Activated CD8-positive, alpha-beta memory T cell treated with anti-CD3 and anti-CD28 coated beads for 24 hours (primary cell): ENCODE measurements at regions not wholly inside any gene's neighbourhood (a gene's known extent, or its start where the extent isn't known, plus 50 kb on each side); places are given as distances from the start of the nearest gene placed in this dataset.
A peak's percentile ranks its signal among the peaks of the same experiment; 100 is the strongest.

Experiments
- DNase-seq: peaks from one replicate; pipeline ENCODE4 v3.0.0-alpha.2; 2020

DNA sequence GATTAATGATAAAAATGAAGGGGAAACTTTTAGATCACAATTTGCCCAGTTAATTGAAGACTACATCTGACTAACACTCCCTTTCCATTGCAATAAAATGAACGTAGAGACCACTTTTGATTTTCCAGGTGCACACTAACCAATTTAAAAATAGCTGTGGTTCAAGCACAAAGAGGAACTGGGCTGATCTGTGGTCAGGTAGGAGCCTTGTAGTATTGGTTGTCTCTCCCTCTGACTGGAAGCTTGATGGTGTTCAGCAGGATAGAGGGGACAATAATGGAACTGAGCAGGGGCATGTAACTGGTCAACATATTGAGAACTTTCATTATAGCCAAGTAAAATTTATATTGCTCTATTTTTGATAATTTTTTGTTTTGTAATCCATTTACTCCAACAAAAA lies 886.8 kb upstream of the SEMA6A start:
- DNase-seq: no peak

DNA sequence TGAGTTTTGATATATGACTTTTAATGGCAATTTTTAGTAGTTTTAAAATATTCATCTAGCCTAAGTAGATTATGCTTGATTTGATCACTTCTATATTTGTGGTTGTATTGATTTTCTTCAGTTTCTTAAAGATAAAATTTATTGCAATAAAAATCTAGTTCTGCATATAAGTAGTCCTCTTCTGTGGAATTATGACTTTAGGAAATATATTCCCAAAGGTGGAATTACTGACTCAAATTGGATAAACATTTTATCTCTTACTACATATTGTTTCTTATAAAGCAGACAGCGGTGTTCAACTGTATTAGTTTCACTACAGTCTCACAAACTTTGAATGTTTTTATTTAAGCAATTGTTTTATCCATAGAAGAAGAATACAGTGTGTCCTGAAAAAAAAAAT lies 883.0 kb upstream of the SEMA6A start:
- DNase-seq: no peak

- no peak for DNase-seq
Observed at GRCh38 chr5:117456866-117457470, 882.3 kb upstream of the SEMA6A start.

- no peak for DNase-seq
Observed at GRCh38 chr5:117455236-117456233, 880.9 kb upstream of the SEMA6A start.

DNA sequence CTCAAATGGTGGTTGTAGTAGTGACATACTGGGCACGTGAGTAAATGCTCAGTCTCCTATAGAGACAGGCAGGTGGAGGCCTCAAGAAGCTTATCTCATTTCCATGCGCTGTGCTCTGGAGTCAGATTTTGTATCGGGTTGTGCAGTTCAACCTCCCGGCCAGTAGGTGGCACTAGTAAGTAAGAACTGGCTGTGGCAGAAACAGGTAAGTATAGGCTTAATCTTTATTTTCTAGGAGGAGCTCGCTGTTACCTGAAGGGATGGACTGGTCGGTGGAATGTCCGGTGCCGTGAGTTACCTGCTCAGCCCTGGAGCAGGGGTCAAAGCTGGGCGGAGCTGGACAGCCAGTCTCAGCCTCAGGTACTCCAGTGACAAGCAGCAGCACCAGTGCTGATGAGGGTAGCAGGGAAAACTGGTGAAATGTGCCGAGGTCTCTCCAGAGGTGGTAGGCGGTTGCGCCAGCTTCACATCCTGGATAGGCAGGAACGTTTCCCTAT lies 880.1 kb upstream of the SEMA6A start:
- DNase-seq: peak; percentile 69

DNA sequence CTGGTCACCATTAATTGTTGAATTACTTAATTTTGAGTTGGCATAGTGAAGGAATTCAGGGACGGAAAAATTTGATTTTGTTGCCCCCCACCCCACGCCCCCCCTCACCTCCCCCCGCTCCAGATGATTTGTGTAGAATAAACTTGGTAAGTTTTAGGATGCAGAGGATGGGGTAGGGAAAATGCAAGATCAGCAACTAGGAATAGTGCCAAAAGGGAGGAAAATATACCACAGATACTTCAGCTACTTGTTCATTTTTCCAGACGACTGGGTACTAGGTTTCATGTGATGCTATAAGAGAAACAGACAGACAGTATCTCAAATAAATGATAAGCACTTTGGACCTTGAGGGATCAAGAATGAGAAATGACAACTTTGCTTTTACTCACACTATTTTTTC lies 862.2 kb upstream of the SEMA6A start:
- DNase-seq: no peak

- no peak for DNase-seq
Observed at GRCh38 chr5:117435203-117435602, 860.6 kb upstream of the SEMA6A start.

- no peak for DNase-seq
Observed at GRCh38 chr5:117434254-117434653, 859.6 kb upstream of the SEMA6A start.

DNA sequence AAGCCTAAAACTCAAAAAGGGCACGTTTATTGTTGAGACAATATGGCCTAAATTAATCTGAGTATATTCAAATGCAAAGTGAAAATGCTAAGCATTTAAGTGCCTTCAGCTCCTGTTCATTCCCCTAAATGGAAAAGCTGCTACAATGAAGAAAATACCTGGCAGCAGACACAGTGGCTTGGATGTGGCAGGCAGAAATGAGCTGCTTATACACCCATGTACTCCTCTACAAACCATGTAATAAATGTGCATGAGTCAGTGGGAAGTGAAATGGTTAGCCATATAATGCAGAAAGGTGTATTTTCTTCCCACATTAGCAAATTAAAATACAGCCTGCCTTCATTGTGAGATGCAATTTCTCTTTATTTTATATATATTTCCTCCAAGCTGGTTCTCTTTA lies 859.2 kb upstream of the SEMA6A start:
- DNase-seq: no peak

- DNase-seq: no peak
Observed at GRCh38 chr5:117431091-117431490, 856.5 kb upstream of the SEMA6A start.

GRCh38 chr5:117425163-117425562 lies 850.5 kb upstream of the SEMA6A start:
- no peak for DNase-seq

DNA sequence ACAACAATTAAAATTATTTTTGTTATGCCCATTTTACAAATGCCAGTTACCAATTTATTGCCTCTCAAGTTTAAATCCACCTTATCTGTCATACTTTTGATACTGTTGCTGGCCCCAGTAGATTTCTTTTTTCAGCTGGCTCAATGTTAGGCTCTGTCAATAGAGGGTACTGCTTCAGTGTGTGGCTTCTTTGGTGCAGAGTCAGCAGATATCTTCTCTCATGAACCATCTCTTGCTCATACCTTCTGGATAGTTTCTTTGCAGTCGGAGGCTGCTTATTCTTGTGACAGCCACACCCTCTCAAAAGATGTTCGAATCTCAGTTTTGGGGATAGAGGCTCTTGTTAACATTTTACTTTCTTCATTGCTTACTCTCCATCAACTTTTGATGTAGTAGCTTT lies 849.9 kb upstream of the SEMA6A start:
- DNase-seq: no peak

GRCh38 chr5:117417501-117417900 lies 842.9 kb upstream of the SEMA6A start:
- no peak for DNase-seq

- DNase-seq: no peak
Observed at GRCh38 chr5:117414926-117415325, 840.3 kb upstream of the SEMA6A start.

- no peak for DNase-seq
Observed at GRCh38 chr5:117411701-117412100, 837.1 kb upstream of the SEMA6A start.

DNA sequence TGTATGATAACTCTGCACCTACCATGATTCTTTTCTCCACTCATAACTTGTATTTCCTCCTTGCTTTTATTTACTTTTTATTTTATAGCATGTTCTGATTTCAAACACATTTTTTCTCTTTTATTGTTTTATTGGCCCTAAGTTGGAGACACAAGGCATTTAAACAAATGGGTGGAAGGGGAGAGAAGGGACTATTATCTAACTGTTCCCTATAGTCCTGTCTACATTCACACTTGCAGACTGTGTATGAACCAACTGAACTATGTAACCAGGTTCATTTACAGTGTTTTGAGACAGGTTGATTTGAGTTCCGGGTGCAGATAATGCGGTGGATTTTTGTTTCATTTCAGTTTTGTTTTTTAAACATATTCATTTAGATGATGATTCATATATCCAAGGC lies 830.6 kb upstream of the SEMA6A start:
- DNase-seq: no peak

DNA sequence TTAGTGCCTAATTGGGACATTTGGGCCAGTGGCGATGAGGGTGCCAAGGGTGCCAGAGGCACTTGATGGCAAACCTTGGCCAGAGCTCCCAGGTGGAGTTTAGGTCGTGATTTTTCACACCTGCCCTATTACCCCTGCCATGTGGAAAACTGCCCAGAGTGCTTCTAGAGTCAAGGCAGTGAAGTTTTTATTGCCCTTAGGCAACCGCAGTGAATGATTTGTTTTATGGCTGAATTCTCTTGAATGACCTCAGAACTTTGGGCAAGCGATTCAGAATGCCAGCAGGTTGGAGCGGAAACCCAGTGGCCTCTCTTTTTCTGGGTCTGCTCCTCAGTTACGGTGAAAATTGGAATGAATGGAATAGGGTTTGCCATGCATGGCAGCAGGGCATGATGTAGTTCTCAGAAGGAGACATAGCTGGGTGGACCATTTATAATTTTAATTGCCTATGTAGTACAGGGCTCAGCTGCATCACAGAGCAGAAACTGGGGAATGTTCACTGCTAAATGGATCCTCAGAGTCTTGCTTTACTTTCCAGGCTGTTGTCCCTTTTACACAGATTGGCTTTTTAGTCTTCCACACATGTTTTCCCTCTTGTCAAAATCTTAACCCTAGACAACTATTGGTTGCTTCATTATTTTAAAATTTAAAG lies 820.0 kb upstream of the SEMA6A start:
- no peak for DNase-seq

DNA sequence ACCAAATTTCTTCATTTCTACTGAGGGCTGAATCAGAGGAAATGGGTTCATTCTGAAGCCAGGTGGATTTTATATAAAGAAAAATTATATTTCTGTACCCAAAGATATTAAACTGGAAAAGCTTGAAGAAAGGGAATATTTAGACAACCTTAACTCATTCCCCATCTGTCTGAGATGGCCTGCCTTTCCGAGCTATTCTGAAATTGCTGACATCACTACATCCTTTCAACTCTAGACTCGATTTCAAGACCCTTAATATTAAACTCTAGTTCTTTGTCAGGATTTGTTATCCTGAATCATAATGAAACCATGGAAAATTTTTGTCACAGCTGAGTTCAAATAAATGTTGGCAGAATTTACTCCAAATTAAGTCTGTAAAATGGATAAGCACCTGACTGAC lies 818.5 kb upstream of the SEMA6A start:
- no peak for DNase-seq

DNA sequence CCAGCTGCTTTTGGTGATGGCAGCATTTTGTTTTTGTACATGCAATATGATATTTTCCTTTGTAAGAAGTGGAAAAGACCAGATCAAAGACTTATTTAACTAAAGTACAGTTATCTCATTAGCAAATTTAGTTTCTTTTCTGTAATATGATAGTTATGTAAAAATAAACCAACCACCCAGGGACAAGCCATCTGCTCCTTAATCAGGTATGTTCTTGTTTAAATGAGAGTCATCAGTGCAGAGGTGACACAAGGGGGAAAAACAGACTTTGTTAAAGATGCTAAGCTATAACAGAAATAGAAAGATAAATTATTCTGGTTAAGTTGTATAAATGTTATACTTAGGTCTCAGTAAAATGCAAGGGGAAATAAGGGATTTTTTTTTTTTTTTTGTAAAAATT lies 805.7 kb upstream of the SEMA6A start:
- DNase-seq: no peak

DNA sequence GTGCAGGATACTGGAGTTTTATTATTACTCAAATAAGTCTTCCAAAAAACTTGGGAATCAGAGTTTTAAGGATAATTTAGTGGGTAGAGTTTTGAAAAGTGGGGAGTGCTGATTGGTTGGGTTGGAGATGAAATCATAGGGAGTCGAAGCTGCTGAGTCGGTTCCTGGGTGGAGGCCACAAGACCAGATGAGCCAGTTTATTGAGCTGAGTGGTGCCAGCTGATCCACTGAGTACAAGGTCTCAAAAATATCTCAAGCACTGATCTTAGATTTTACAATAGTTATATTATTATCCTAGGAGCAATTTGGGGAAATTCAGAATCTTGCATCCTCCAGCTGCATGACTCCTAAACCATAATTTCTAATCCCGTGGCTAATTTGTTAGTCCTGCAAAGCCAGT lies 804.9 kb upstream of the SEMA6A start:
- DNase-seq: no peak

- no peak for DNase-seq
Observed at GRCh38 chr5:117376748-117377147, 802.1 kb upstream of the SEMA6A start.

- no peak for DNase-seq
Observed at GRCh38 chr5:117359895-117360294, 785.3 kb upstream of the SEMA6A start.

- no peak for DNase-seq
Observed at GRCh38 chr5:117357886-117358285, 783.3 kb upstream of the SEMA6A start.

GRCh38 chr5:117347280-117347679 lies 772.7 kb upstream of the SEMA6A start:
- no peak for DNase-seq
